HEK293T (cell line): ENCODE measurements at regions not wholly inside any gene's neighbourhood (a gene's known extent, or its start where the extent isn't known, plus 50 kb on each side); places are given as distances from the start of the nearest gene placed in this dataset.

Source experiments
- CTCF ChIA-PET: fragments of 350-600 bp; formaldehyde crosslinking; extraction: SDS; loops from one replicate; lab custom pipeline; 2021; ENCODE audit warnings: antibody characterized with exemption, inconsistent platforms; lab: Yijun Ruan, JAX
- POLR2A ChIA-PET: fragments of 350-600 bp; formaldehyde crosslinking; extraction: SDS; loops from one replicate; lab custom pipeline; 2020; ENCODE audit warnings: antibody characterized with exemption, inconsistent platforms; lab: Yijun Ruan, JAX
- DNase-seq: peaks from one replicate; pipeline ENCODE4 v3.0.0; 2012; ENCODE audit warnings: mixed read lengths; ENCODE audit errors: extremely low spot score
- ARNT ChIP-seq: fragments of 450-650 bp; IDR thresholded peaks from 2 replicates; pipeline ENCODE4 v1.6.1; 2017; ENCODE audit warnings: mild to moderate bottlenecking
- BHLHE40 ChIP-seq: fragments of 450-650 bp; IDR thresholded peaks from 2 replicates; pipeline ENCODE4 v1.6.1; 2016; ENCODE audit warnings: mild to moderate bottlenecking, moderate library complexity, borderline replicate concordance
- CTBP1 ChIP-seq: fragments of 450-650 bp; IDR thresholded peaks from 2 replicates; pipeline ENCODE4 v1.6.1; 2016; ENCODE audit warnings: borderline replicate concordance
- ELF4 ChIP-seq: fragments of 450-650 bp; IDR thresholded peaks from 2 replicates; pipeline ENCODE4 v1.6.1; 2017; ENCODE audit warnings: antibody characterized with exemption
- FOXA1 ChIP-seq: fragments of 450-650 bp; IDR thresholded peaks from 2 replicates; pipeline ENCODE4 v1.6.1; 2016; ENCODE audit warnings: mild to moderate bottlenecking
- FOXK2 ChIP-seq: fragments of 450-650 bp; IDR thresholded peaks from 2 replicates; pipeline ENCODE4 v1.6.1; 2016; ENCODE audit warnings: mild to moderate bottlenecking
- FOXM1 ChIP-seq: fragments of 450-650 bp; IDR thresholded peaks from 2 replicates; pipeline ENCODE4 v1.6.1; 2017; ENCODE audit warnings: mild to moderate bottlenecking, borderline replicate concordance
- HDGF ChIP-seq: fragments of 450-650 bp; IDR thresholded peaks from 2 replicates; pipeline ENCODE4 v1.6.1; 2017; ENCODE audit warnings: antibody characterized with exemption, borderline replicate concordance
- L3MBTL2 ChIP-seq: fragments of 450-650 bp; conservative IDR thresholded peaks from 2 replicates; pipeline ENCODE4 v1.6.1; 2016; ENCODE audit warnings: mild to moderate bottlenecking
- LEF1 ChIP-seq: fragments of 450-650 bp; IDR thresholded peaks from 2 replicates; pipeline ENCODE4 v1.6.1; 2017; ENCODE audit warnings: mild to moderate bottlenecking, borderline replicate concordance
- NFRKB ChIP-seq: fragments of 450-650 bp; IDR thresholded peaks from 2 replicates; pipeline ENCODE4 v1.6.1; 2016; ENCODE audit warnings: mild to moderate bottlenecking, moderate library complexity
- SP1 ChIP-seq: fragments of 450-650 bp; IDR thresholded peaks from 2 replicates; pipeline ENCODE4 v1.6.1; 2017
- SUZ12 ChIP-seq: fragments of 450-650 bp; IDR thresholded peaks from 2 replicates; pipeline ENCODE4 v1.6.1; 2016; ENCODE audit warnings: mild to moderate bottlenecking
- TARDBP ChIP-seq: fragments of 450-650 bp; IDR thresholded peaks from 2 replicates; pipeline ENCODE4 v1.6.1; 2016
- ZNF384 ChIP-seq: fragments of 450-650 bp; IDR thresholded peaks from 2 replicates; pipeline ENCODE4 v1.6.1; 2016
- TF ChIP-seq, protein P1 (sequence below): fragments of 450-650 bp; IDR thresholded peaks from 2 replicates; pipeline ENCODE4 v1.6.1; 2016

- no peak for TF ChIP-seq FOXK2
- TF ChIP-seq CTBP1: no peak
- TF ChIP-seq L3MBTL2: no peak
- TF ChIP-seq LEF1: no peak
- TF ChIP-seq, protein P1, sequence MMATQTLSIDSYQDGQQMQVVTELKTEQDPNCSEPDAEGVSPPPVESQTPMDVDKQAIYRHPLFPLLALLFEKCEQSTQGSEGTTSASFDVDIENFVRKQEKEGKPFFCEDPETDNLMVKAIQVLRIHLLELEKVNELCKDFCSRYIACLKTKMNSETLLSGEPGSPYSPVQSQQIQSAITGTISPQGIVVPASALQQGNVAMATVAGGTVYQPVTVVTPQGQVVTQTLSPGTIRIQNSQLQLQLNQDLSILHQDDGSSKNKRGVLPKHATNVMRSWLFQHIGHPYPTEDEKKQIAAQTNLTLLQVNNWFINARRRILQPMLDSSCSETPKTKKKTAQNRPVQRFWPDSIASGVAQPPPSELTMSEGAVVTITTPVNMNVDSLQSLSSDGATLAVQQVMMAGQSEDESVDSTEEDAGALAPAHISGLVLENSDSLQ: no peak
- no peak for TF ChIP-seq ZNF384
- TF ChIP-seq NFRKB: no peak
- TF ChIP-seq ARNT: no peak
- TF ChIP-seq BHLHE40: no peak
- no peak for TF ChIP-seq TARDBP
- TF ChIP-seq ELF4: no peak
- TF ChIP-seq HDGF: no peak
- no peak for TF ChIP-seq SUZ12
- TF ChIP-seq FOXA1: no peak
- no peak for TF ChIP-seq SP1
- DNase-seq: no peak
- ChIA-PET POLR2A (no interaction called here), CTCF (no interaction called here)
These were observed 117.7 kb upstream of the ETS2 start for GRCh38 chr21:38688068-38688467.

GRCh38 chr21:38691631-38692030 is 114.1 kb upstream of the ETS2 start:
- ChIA-PET POLR2A (no interaction called here), CTCF (interaction anchor here (0.7 kb wide), 1 partner anchor 679 kb away, joined by 5 read pairs; no protein-coding TSS in a partner anchor)
- DNase-seq: no peak
- TF ChIP-seq BHLHE40 (no peak), ZNF384 (no peak), NFRKB (no peak), CTBP1 (no peak), ELF4 (no peak), LEF1 (no peak), SP1 (no peak), ARNT (no peak), FOXM1 (no peak), FOXK2 (no peak), L3MBTL2 (no peak), SUZ12 (no peak), TARDBP (no peak), FOXA1 (no peak)
- TF ChIP-seq, protein P1: no peak

- ChIA-PET POLR2A (no interaction called here), CTCF (no interaction called here)
- no peak for TF ChIP-seq NFRKB
- no peak for TF ChIP-seq FOXA1
- no peak for TF ChIP-seq LEF1
- no peak for TF ChIP-seq TARDBP
- no peak for TF ChIP-seq BHLHE40
- TF ChIP-seq FOXK2: no peak
- TF ChIP-seq CTBP1: no peak
- TF ChIP-seq SP1: no peak
- TF ChIP-seq FOXM1: no peak
- no peak for TF ChIP-seq L3MBTL2
- TF ChIP-seq ZNF384: no peak
- TF ChIP-seq, protein P1: no peak
- TF ChIP-seq ELF4: no peak
- TF ChIP-seq SUZ12: no peak
- TF ChIP-seq HDGF: no peak
- TF ChIP-seq ARNT: no peak
- DNase-seq: no peak
These were observed 109.2 kb upstream of the ETS2 start for GRCh38 chr21:38696579-38696978.

GRCh38 chr21:38699048-38699447 is 106.7 kb upstream of the ETS2 start:
- TF ChIP-seq FOXA1: no peak
- TF ChIP-seq, protein P1: no peak
- TF ChIP-seq NFRKB: no peak
- no peak for TF ChIP-seq BHLHE40
- TF ChIP-seq SP1: no peak
- no peak for TF ChIP-seq ELF4
- no peak for TF ChIP-seq HDGF
- no peak for TF ChIP-seq ARNT
- TF ChIP-seq FOXM1: no peak
- no peak for TF ChIP-seq CTBP1
- no peak for TF ChIP-seq LEF1
- TF ChIP-seq TARDBP: no peak
- no peak for TF ChIP-seq SUZ12
- TF ChIP-seq L3MBTL2: no peak
- TF ChIP-seq FOXK2: no peak
- TF ChIP-seq ZNF384: no peak
- POLR2A ChIA-PET: no interaction called here

GRCh38 chr21:38702196-38702595 is 103.5 kb upstream of the ETS2 start:
- TF ChIP-seq ELF4: no peak
- POLR2A ChIA-PET: no interaction called here
- CTCF ChIA-PET: no interaction called here
- DNase-seq: no peak

More at GRCh38 chr21:38699048-38699447, 106.7 kb upstream of the ETS2 start:
- CTCF ChIA-PET: no interaction called here
- DNase-seq: peak; percentile 33

DNA sequence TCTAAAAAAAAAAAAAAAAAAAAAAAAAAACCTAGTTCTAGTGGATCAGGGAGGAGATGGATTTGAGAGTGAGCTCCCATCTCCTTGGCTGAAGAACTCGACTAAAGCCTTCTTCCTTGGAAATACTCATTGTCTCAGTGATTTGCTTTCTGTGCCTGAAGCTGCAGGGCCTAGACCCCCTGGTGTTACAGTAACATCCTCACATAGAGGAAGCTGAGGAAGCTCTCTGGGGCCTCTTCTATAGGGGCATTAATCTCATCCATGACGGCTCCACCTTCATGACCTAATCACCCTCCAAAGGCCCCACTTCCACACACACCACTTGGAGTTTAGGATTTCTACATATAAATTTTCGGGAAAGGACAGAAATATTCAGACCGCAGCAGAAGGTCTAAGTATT is 95.9 kb upstream of the ETS2 start:
- ChIA-PET POLR2A (no interaction called here), CTCF (no interaction called here)
- DNase-seq: no peak
- TF ChIP-seq, protein P1: no peak
- no peak for TF ChIP-seq ARNT
- TF ChIP-seq FOXM1: no peak
- no peak for TF ChIP-seq NFRKB
- no peak for TF ChIP-seq FOXA1
